Stimulated activated CD4-positive, alpha-beta T cell treated with anti-CD3 and anti-CD28 coated beads, Interleukin-12 subunit alpha, Interleukin-12 subunit beta, amount 100 ng/mL, for 24 hours (primary cell): ENCODE measurements at regions not wholly inside any gene's neighbourhood (a gene's known extent, or its start where the extent isn't known, plus 50 kb on each side); places are given as distances from the start of the nearest gene placed in this dataset.

Experiments
- DNase-seq, 2 experiments: peaks; one replicate each; pipeline ENCODE4 v3.0.0-alpha.2; 2020; ENCODE audit warnings: low read depth in 2 of 2

- DNase-seq, result no peak
Measured at GRCh38 chr1:37085393-37085792, 51.1 kb upstream of the GRIK3 start.

GRCh38 chr1:37089750-37090149 lies 55.4 kb upstream of the GRIK3 start:
- DNase-seq, result no peak

GRCh38 chr1:37090671-37091070 lies 56.4 kb upstream of the GRIK3 start:
- no peak for DNase-seq

- DNase-seq, result no peak
Measured at GRCh38 chr1:37092937-37093336, 58.6 kb upstream of the GRIK3 start.

- DNase-seq, result no peak
Measured at GRCh38 chr1:37094302-37094701, 60.0 kb upstream of the GRIK3 start.

- no peak for DNase-seq
Measured at GRCh38 chr1:37096523-37096922, 62.2 kb upstream of the GRIK3 start.

GRCh38 chr1:37097731-37098130 lies 63.4 kb upstream of the GRIK3 start:
- DNase-seq, result no peak

- no peak for DNase-seq
Measured at GRCh38 chr1:37098237-37098636, 63.9 kb upstream of the GRIK3 start.

- no peak for DNase-seq
Measured at GRCh38 chr1:37100310-37100709, 66.0 kb upstream of the GRIK3 start.

GRCh38 chr1:37102656-37103382 lies 68.5 kb upstream of the GRIK3 start:
- no peak for DNase-seq

- no peak for DNase-seq
Measured at GRCh38 chr1:37105911-37106310, 71.6 kb upstream of the GRIK3 start.

- DNase-seq, result no peak
Measured at GRCh38 chr1:37107153-37107907, 73.0 kb upstream of the GRIK3 start.

- DNase-seq, result no peak
Measured at GRCh38 chr1:37108596-37109188, 74.4 kb upstream of the GRIK3 start.

- no peak for DNase-seq
Measured at GRCh38 chr1:37112430-37112829, 78.1 kb upstream of the GRIK3 start.

- no peak for DNase-seq
Measured at GRCh38 chr1:37113285-37113997, 79.1 kb upstream of the GRIK3 start.

GRCh38 chr1:37118790-37119189 lies 84.5 kb upstream of the GRIK3 start:
- no peak for DNase-seq

- DNase-seq, result no peak
Measured at GRCh38 chr1:37120279-37120678, 86.0 kb upstream of the GRIK3 start.

GRCh38 chr1:37123276-37124115 lies 89.2 kb upstream of the GRIK3 start:
- no peak for DNase-seq

- DNase-seq, result no peak
Measured at GRCh38 chr1:37124501-37124900, 90.2 kb upstream of the GRIK3 start.

- no peak for DNase-seq
Measured at GRCh38 chr1:37125295-37125694, 91.0 kb upstream of the GRIK3 start.

GRCh38 chr1:37127254-37127748 lies 93.0 kb upstream of the GRIK3 start:
- DNase-seq, result no peak
